Esophagus squamous epithelium (tissue), 4 donors: ENCODE measurements at regions not wholly inside any gene's neighbourhood (a gene's known extent, or its start where the extent isn't known, plus 50 kb on each side); places are given as distances from the start of the nearest gene placed in this dataset.

Experiments
- CTCF ChIP-seq, 6 experiments: fragments of 450-650 bp in 4 of 6; fragments of 200-600 bp in 2 of 6; sonication (generic) in 2 of 6; IDR thresholded peaks; one replicate each; pipeline ENCODE4 v1.5.1; 2016 to 2019; ENCODE audit warnings: antibody characterized with exemption in 6 of 6, mild to moderate bottlenecking in 4 of 6, moderate library complexity in 4 of 6
- POLR2A ChIP-seq, 4 donors: fragments of 450-650 bp; IDR thresholded peaks; one replicate each; pipeline ENCODE4 v1.6.1; 2017; ENCODE audit warnings: antibody characterized with exemption in 4 of 4, mild to moderate bottlenecking in 4 of 4, moderate library complexity in 3 of 4

DNA sequence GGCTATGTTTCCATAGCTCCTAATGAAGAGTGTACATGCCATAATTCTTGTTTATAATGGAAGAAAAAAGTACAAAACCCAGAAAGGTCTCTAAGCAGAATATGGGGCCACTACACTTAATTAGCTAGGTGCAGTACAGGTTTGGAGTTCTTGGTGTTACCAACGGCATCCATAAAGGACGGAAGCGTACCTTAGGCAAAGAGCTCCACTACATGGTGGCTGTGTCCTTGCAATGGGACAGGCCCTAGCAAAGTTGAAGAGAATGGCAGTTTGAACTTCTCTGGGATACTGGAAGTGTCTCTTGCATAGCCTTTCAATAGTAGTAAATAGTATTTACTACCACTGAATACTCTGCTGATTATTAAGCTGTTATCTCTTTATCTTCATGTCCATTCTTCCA, 371.7 kb upstream of the MMS22L start:
- no peak for TF ChIP-seq CTCF (IDR thresholded peaks at IDR 0.05)
- no peak for TF ChIP-seq POLR2A (IDR thresholded peaks at IDR 0.05)
